DND-41 (cell line): ENCODE measurements at regions not wholly inside any gene's neighbourhood (a gene's known extent, or its start where the extent isn't known, plus 50 kb on each side); places are given as distances from the start of the nearest gene placed in this dataset.

Source experiments
- CTCF ChIP-seq: IDR thresholded peaks from 2 replicates; pipeline ENCODE4 v1.5.1; 2012; ENCODE audit warnings: borderline replicate concordance, low read length, moderate library complexity, mild to moderate bottlenecking; ENCODE audit not compliant: poor library complexity, severe bottlenecking; ENCODE audit errors: extremely low read depth
- EZH2 ChIP-seq: IDR thresholded peaks from 3 replicates; pipeline ENCODE4 v1.6.1; 2012; ENCODE audit warnings: borderline replicate concordance, low read depth, mild to moderate bottlenecking, moderate library complexity, low read length, inconsistent platforms; ENCODE audit not compliant: severe bottlenecking

DNA sequence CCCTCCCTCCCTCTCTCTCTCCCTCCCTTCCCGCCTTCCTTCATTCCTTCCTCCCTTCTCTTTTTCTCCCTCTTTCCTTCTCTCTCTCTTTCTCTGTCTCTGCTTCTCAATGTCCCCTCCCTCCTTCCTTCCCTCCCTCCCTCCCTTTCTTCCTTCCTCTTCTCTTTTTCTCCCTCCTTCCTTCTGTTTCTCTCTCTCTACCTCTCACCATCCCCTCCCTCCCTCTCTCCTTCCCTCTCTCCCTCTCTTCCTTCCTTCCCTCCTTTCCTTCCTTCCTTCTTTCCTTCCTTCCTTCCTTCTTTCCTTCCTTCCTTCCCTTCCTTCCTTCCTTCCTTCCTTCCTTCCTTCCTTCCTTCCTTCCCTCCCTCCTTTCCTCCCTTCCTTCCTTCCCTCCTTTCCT is 504.6 kb downstream of the EPHA3 start:
- TF ChIP-seq CTCF (no peak), EZH2 (no peak)
